ENCODE measurements at regions not wholly inside any gene's neighbourhood (a gene's known extent, or its start where the extent isn't known, plus 50 kb on each side); places are given as distances from the start of the nearest gene placed in this dataset.

- POLR2A ChIA-PET = no interaction called here
- CTCF ChIA-PET = no interaction called here
Measured at GRCh38 chr13:78736142-78736541, 77.2 kb upstream of the OBI1 start.

DNA sequence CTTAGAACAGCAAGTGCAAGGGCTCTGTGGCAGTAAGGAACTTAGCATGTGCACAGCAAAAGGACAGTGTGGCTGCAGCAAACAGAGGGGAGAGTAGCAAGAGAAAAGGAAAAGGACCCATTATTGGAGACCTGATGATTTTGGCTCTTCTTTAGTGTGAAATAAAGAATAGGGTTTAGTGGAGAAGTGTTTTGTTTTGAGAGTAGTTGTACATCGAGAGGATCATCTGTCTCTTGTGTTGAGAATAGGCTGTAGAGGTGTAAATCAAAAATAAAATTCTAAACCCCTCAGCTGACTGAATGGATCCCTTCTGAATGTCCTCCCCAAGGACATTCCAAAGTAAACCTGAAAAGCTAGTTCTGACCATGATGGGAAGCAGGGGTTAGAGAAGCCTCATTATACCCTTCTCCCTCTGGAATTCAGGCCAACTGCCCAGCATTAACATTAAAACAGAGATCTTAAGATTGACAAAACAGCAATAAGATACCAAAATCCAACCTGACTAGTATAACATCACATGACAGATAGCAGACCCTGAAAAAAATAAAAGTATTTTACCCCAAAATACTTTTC is 73.6 kb upstream of the OBI1 start:
- CTCF ChIA-PET = no interaction called here
- POLR2A ChIA-PET = no interaction called here

- CTCF ChIA-PET = no interaction called here
- POLR2A ChIA-PET = no interaction called here
Measured at GRCh38 chr13:78722700-78723099, 63.7 kb upstream of the OBI1 start.

DNA sequence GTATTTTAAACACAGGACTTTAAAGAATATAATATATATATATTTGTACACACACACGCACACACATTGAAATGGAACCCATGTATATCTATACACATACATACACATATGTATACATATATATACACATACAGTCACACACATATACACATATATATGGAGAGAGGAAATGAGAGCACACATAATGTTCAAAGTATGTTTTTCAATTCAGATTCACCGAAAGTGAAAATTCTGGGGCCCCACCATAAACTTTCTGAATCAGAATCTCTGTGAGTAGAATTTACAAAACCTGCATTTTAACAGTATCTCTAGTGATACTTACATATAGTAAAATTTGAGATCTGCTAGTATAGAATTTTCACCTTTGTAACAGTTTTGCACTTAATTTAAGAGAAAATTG is 60.4 kb upstream of the OBI1 start:
- POLR2A ChIA-PET = no interaction called here
- CTCF ChIA-PET = no interaction called here

DNA sequence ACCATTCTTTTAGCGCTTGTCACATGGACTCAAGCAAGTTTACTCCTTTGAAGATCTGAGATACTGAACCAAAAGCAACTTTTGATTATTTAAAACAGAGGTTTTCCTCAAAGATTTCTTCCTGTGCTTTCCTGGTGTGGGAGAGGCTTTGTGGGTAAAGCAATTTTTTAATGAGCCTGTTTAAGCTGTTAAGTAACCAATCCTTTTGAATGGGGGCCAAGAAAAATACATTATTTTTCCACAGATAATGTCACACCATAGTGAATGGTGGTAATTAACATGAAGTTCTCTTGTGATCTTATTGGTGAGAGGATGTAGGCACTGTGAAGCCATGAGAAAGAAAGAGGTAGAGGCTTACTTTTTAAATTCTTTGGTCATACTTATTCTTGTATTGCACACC is 55.8 kb upstream of the OBI1 start:
- CTCF ChIA-PET = no interaction called here
- POLR2A ChIA-PET = no interaction called here

- CTCF ChIA-PET = interaction anchor here (1.2 kb wide), 1 partner anchor 13 kb away, joined by 3 read pairs; no protein-coding TSS in a partner anchor
- POLR2A ChIA-PET = no interaction called here
Measured at GRCh38 chr13:78712831-78713230, 53.9 kb upstream of the OBI1 start.

GRCh38 chr13:78709028-78709427 is 50.1 kb upstream of the OBI1 start:
- CTCF ChIA-PET = no interaction called here
- POLR2A ChIA-PET = no interaction called here
